HG03280 (cell line): ENCODE measurements at regions not wholly inside any gene's neighbourhood (a gene's known extent, or its start where the extent isn't known, plus 50 kb on each side); places are given as distances from the start of the nearest gene placed in this dataset.
"Not testable (repeated sequence)": the region's sequence is repeated elsewhere in the genome, so short reads cannot be mapped to it uniquely, and the experiment has no call there.

Experiments
- ATAC-seq: cut with Tn5 transposase; IDR thresholded peaks from one replicate; pipeline ENCODE4 v1.9.1; 2021; ENCODE audit warnings: mild to moderate bottlenecking, moderate library complexity; ENCODE audit not compliant: unreplicated experiment

- no peak for ATAC-seq
These were observed 160.1 kb upstream of the CCDC54 start for GRCh38 chr3:107217172-107217571.

DNA sequence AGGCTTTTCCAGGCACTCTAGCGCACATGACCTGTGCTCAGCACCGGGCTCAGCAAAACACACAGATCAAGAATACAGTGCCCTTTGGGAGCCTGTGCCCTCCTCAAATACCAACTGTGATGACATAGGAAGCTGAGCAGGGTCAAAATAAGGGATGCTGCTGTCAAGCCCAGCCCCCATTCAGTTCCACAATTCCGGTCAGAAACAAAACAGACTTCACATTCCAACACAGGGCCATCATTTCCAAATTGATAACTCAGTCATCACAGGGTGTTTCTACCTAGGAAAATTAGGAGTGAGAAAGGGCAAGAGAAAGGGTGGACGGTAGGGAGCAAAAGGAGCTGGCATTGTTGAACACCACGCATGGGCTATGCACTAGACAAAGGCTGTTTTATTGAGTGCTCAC is 158.4 kb upstream of the CCDC54 start:
- no peak for ATAC-seq

- ATAC-seq, result no peak
These were observed 156.7 kb upstream of the CCDC54 start for GRCh38 chr3:107220538-107220937.

DNA sequence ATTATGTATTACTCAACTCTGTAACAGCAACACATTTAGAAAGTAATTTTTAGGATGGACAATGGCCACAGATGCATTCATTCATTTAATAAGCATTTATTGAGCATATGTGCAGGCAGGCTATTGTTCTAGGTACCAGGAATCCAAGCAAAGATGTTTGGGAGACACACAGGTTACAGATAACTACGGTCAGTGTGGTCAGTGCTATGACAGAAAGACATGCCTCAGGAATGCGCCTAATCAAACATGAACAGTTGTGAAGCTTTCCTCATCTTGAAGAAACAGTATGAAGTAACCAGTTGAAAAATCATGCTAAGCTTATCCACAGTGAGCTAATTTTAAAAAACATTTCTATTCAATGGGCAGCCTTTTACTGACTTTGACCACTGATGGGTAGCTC is 155.4 kb upstream of the CCDC54 start:
- no peak for ATAC-seq

DNA sequence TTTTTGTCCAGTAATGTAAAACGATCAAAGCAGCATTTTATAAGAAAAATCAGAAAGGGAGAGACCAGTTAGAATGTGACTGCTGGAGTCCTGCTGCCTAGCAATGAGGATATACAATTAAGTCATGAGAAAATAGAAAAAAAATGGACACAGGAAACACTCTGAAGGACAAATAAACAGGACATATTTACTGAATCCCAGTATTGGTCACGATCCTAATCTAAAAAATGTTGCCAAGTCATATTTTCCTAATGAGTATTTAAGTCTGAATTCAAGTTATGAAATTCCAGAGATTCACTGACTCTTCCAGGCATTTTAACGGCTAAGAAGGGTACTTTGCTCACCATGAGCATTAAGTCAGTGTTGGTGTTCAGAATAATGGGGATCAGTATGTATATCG is 154.3 kb upstream of the CCDC54 start:
- no peak for ATAC-seq

DNA sequence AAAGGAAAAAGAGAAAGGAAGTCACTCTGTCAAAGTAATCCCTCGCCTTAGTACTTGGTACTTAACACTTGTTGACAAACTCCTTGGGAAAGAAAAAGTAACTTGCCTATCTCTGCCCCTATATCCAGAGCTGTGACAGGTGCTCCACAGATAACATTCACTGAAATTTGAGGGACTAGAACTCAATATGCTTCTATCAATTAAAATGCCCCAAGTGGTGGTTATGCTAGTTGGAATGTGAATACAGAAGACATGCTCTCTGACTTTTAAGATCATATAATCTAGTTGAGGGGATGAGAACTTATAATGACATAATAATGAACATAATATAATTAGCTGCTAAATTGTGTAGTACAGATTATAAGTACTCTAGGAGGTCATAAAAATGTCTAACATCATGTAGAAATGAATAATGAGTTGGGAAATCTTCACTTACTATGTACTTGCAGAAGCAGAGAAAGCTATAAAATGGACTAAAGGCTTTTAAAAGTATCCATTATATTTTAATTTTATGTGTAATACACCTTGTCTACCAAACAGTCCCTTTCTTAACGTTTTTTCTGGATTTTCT is 153.1 kb upstream of the CCDC54 start:
- ATAC-seq, result no peak

GRCh38 chr3:107227091-107227490 is 150.1 kb upstream of the CCDC54 start:
- ATAC-seq, result no peak

- not testable (repeated sequence) for ATAC-seq
These were observed 143.4 kb upstream of the CCDC54 start for GRCh38 chr3:107233877-107234276.

DNA sequence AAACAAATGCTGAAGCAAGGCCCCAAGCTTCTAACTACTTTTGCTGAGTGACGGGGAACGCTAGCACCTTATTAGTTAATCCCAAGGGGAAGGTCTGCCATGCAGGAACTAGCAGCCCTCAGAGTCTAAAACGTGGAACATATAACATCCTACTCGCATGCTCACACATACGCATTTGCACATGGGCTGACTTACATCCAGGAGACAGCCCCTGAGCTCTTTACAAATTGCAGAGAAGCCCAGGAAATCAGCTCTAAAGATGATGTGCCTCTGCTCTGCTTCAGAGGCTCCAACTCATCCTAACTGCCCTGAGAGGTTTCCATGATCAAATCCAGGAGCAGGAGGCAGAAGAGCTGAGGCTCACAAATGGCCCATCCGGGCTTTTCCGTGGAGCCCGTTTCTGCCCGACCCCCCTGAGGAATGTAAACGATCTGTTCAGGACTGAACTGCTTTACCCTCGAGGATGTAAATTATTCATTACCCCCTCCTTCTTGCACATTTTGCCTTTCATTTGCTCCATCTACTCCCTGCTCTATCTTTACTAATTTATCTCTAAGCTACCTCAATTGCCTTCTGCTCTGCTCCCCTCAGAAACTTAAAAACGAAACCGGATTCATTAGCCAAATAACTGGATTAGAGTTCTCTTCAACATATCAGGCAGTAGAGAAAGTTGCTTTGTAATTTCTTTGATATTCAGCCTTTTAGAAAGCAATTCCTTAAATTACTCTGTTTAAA is 141.9 kb upstream of the CCDC54 start:
- no peak for ATAC-seq

DNA sequence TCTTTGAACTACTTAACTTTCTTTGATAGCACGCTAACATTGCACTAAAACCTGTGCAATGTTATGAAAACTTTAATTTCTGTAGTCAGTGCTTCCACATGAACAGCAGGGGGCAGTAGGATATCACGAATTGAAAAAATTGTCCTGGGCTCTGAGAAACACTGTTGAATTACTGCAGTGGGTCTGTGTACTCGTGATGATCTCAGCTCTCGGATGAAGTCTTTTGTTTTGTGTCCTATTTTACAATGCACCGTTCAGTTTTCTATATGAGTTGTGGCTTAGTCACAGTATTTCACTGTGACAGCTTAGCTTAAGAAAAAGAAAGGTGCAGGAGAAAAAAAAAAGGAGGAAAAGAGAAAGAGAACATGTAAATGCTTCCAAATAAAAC is 141.3 kb upstream of the CCDC54 start:
- no peak for ATAC-seq

DNA sequence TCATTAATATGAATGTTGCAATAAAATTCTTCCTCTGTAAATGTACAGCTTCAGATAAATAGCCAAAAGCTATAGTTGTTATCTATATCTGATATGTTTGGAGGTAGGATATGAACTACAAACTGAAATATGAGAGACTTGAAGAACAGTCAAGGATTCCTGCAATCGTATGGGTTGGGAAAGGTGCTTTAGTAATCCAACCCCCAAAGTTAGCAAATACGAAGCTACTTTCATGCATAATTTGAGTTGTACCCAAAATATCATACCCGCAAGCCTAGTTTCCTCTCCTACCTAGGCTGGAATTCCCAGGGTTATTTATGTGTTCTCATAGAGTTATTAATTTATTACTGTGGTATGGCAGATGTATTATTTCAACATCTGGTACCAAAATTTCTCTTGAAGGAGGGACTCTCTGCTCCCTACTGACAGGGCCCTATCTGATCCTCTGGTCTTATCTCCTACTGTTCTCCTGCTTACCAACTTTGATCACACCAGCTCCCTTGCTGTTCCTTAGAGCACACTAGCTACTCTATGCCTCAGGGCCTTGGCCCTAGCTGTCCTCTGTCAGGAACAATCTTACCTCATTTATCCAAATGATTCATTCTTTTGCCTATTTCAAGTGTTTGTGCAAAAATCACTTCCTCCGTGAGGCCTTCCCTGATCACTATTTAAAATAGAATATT is 140.4 kb upstream of the CCDC54 start:
- ATAC-seq, result no peak

DNA sequence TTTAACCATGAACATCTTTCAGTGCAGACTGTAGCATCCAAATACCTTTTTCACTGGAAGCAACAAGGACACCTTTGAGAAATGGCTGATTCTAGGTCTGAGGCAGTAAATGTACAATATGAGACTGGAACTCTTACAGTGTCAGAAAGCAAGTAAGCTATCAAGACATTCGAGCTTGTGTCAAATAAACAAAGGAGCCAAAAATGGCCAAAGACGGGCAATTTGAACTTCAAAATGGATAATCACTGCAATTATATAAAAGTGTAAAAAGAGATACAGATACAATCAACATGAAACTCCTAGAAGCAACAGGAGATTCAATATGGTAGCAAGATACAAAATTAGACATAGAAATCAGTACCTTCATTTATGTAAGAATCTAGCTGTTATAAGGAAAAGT is 138.5 kb upstream of the CCDC54 start:
- ATAC-seq, result no peak

GRCh38 chr3:107239703-107240102 is 137.5 kb upstream of the CCDC54 start:
- ATAC-seq, result no peak

- peak; percentile 94 for ATAC-seq
These were observed 136.8 kb upstream of the CCDC54 start for GRCh38 chr3:107240183-107241091.

- ATAC-seq, result peak; percentile 47
These were observed 136.0 kb upstream of the CCDC54 start for GRCh38 chr3:107241217-107241616.

DNA sequence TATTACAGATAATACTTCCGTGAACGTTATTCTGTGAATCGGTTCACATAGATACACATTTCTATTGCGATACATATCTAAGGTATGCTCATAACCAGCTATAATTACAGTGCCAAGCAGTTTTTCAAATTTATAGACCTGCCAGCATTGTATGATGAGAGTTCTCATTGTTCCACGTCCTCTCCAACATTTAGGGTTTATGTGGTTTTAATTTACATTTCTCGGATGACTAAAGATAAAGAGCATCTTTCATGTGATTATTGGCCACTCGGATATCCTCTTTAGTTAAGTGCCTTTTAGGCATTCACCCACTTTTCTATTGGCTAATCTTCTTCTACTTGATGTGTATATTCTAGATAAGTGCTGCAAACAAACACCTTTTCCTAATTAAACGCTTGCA is 134.7 kb upstream of the CCDC54 start:
- ATAC-seq, result no peak

GRCh38 chr3:107247116-107247515 is 130.1 kb upstream of the CCDC54 start:
- ATAC-seq, result no peak

- ATAC-seq, result no peak
These were observed 128.1 kb upstream of the CCDC54 start for GRCh38 chr3:107249132-107249531.

GRCh38 chr3:107250221-107250620 is 127.0 kb upstream of the CCDC54 start:
- no peak for ATAC-seq

GRCh38 chr3:107251819-107252218 is 125.4 kb upstream of the CCDC54 start:
- ATAC-seq, result no peak

- ATAC-seq, result no peak
These were observed 120.3 kb upstream of the CCDC54 start for GRCh38 chr3:107256963-107257362.
